ENCODE measurements at regions not wholly inside any gene's neighbourhood (a gene's known extent, or its start where the extent isn't known, plus 50 kb on each side); places are given as distances from the start of the nearest gene placed in this dataset.

DNA sequence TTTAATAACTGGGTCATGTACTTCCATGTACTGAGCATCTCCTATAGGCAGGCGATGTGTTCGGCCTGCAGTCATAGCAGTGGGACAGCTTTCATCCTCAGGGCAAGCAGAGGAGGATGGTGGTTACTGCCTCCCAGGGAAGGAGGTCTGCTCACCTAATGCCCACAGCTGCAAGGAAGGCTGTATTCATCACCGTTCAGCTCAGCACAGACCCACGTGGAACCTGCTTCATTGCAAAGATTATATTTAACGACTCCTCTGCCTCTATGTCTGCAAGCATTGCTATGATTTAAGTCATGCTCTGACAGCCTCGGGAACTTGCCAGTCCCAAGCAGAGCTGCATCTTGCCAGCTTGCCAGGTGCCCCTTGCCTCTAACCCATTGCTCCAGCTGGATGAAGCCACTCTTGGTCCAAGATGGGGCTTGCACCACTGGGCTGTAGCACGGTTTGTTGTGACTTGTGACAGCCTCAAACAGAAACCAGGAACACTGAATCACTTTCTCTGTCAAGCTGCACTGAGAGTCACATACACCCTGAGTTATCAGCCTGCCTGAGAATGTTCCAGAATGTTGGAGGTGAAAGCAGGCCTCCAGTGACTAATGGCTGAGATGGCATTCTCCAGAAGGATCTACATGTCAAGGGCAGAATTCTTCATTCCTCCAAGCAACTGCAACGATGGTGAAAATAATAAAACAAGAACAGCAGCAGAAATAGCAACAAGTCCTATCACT, 651.1 kb upstream of the ID2 start:
- WGBS, 2 donors (ENCODE audit: extremely low coverage in 2 of 2, insufficient read length in 2 of 2, insufficient replicate concordance in 1 of 2) = no CpG with 5 or more reads among the region's 8 CpGs

DNA sequence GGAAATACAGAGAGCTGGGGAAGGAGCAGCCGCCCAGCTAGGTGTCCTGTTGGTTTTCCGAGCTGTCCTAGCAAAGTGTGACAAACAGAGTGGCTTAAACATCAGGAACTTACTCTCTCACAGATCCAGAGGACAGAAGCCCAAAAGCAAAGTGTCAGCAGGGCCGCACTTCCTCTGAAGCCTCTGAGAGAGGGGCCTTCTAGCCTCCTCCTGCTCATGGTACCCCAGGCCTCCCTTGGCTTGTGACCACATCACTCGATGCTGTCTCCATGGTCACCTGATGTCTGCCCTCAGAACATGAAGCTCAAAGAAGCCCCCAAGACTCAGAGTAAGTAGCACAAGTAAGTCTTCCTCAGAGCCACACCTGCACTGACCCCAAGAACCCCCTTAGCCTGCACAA, 650.5 kb upstream of the ID2 start:
- Histone ChIP-seq H2BK15ac (ENCODE audit: low read length) (no peak overlapping the region), H3K79me1 (ENCODE audit: low read depth, low read length) (no peaks in the 10 kb centered on the region), H3K23ac (ENCODE audit: low read depth, low read length, poor library complexity) (no peak overlapping the region), H3K27ac (replicated peaks; ENCODE audit: low read length) (no peak overlapping the region), H2BK5ac (ENCODE audit: low read length) (no peak overlapping the region), H4K8ac (ENCODE audit: low read depth, low read length) (no peak overlapping the region), H3K36me3 (replicated peaks in 1 of 2; ENCODE audit: control insufficient read depth in 2 of 2, insufficient read depth in 2 of 2, low read length in 2 of 2) (no peaks in the 10 kb centered on the region), H2BK12ac (ENCODE audit: low read length) (no peak overlapping the region), H2BK120ac (ENCODE audit: low read depth, low read length) (no peak overlapping the region), H3K4ac (ENCODE audit: low read length) (no peak overlapping the region), H3K4me3 (ENCODE audit: low read length in 2 of 2) (no peak overlapping the region), H3K14ac (ENCODE audit: low read length) (no peak overlapping the region), H3K4me2 (ENCODE audit: insufficient read depth, low read length, poor library complexity, severe bottlenecking) (no peak overlapping the region), H3K9ac (ENCODE audit: low read depth, low read length, poor library complexity) (no peak overlapping the region), H4K91ac (ENCODE audit: low read depth, low read length, poor library complexity) (no peak overlapping the region), H3K18ac (ENCODE audit: low read length) (no peak overlapping the region), H2AK5ac (ENCODE audit: low read depth, low read length) (no peak overlapping the region), H3K27me3 (ENCODE audit: control insufficient read depth in 3 of 3, insufficient read depth in 3 of 3, low read depth in 1 of 3, low read length in 3 of 3) (no peaks in the 10 kb centered on the region), H2AFZ (ENCODE audit: low read length) (no peak overlapping the region), H3K4me1 (ENCODE audit: control insufficient read depth in 2 of 2, insufficient read depth in 1 of 2, low read depth in 1 of 2, low read length in 2 of 2) (peaks cover 0 to 9% of the 10 kb centered on the region in 2 donors), H3K9me3 (replicated peaks in 1 of 2; ENCODE audit: control insufficient read depth in 2 of 2, insufficient read depth in 1 of 2, low read depth in 1 of 2, low read length in 2 of 2) (no peaks in the 10 kb centered on the region)
- DNase-seq (ENCODE audit: low spot score) = no peak
- no CpG with 5 or more reads among the region's 4 CpGs for WGBS, 2 donors (ENCODE audit: extremely low coverage in 2 of 2, insufficient read length in 2 of 2, insufficient replicate concordance in 1 of 2)

More for the DNA sequence above, 651.1 kb upstream of the ID2 start:
- Histone ChIP-seq H2BK15ac (ENCODE audit: low read length) (peak overlapping the region; percentile 25), H3K23ac (ENCODE audit: low read depth, low read length, poor library complexity) (no peak overlapping the region), H4K91ac (ENCODE audit: low read depth, low read length, poor library complexity) (no peak overlapping the region), H2AK5ac (ENCODE audit: low read depth, low read length) (peak overlapping the region; percentile 11), H3K27me3 (ENCODE audit: control insufficient read depth in 3 of 3, insufficient read depth in 3 of 3, low read depth in 1 of 3, low read length in 3 of 3) (no peaks in the 10 kb centered on the region), H3K79me1 (ENCODE audit: low read depth, low read length) (no peaks in the 10 kb centered on the region), H3K14ac (ENCODE audit: low read length) (no peak overlapping the region), H3K4me2 (ENCODE audit: insufficient read depth, low read length, poor library complexity, severe bottlenecking) (no peak overlapping the region), H3K4me1 (ENCODE audit: control insufficient read depth in 2 of 2, insufficient read depth in 1 of 2, low read depth in 1 of 2, low read length in 2 of 2) (peaks cover 0 to 10% of the 10 kb centered on the region in 2 donors), H3K36me3 (replicated peaks in 1 of 2; ENCODE audit: control insufficient read depth in 2 of 2, insufficient read depth in 2 of 2, low read length in 2 of 2) (no peaks in the 10 kb centered on the region), H3K27ac (replicated peaks; ENCODE audit: low read length) (no peak overlapping the region), H4K8ac (ENCODE audit: low read depth, low read length) (no peak overlapping the region), H2BK12ac (ENCODE audit: low read length) (no peak overlapping the region), H3K4ac (ENCODE audit: low read length) (no peak overlapping the region), H3K9ac (ENCODE audit: low read depth, low read length, poor library complexity) (no peak overlapping the region), H2BK120ac (ENCODE audit: low read depth, low read length) (no peak overlapping the region), H3K9me3 (replicated peaks in 1 of 2; ENCODE audit: control insufficient read depth in 2 of 2, insufficient read depth in 1 of 2, low read depth in 1 of 2, low read length in 2 of 2) (peaks cover 0 to 3% of the 10 kb centered on the region in 2 donors), H3K18ac (ENCODE audit: low read length) (no peak overlapping the region), H2AFZ (ENCODE audit: low read length) (no peak overlapping the region), H2BK5ac (ENCODE audit: low read length) (no peak overlapping the region), H3K4me3 (ENCODE audit: low read length in 2 of 2) (no peak overlapping the region)
- no peak for DNase-seq (ENCODE audit: low spot score)

DNA sequence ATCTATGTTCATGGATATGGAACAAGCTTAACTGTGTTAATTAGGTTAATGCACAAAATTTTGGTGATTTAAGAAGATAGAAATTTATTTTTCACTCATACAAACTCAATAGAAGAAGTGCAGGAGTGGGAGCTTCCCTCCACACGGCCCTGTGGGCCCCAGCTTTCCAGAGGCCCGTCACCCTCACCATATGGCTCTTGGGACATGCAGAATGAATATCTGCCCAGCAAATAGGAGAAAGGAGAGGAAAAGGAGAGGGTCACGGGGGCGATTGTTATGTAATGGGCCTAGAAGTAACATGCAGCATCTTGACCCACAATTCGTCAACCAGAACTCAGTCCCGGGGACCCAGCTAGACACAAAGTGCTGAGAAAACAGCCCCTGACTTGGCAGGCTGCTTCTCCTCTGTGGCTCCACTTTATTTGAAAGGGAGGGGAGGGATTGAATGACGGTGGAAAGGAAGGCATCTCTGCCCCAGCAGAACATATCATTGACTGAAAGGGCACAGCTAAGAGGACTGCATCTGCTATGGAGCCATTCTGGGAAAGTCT, 648.2 kb upstream of the ID2 start:
- peaks cover 0 to 11% of the 10 kb centered on the region in 2 donors for H3K4me1 ChIP-seq (ENCODE audit: control insufficient read depth in 2 of 2, insufficient read depth in 1 of 2, low read depth in 1 of 2, low read length in 2 of 2)
- WGBS, 2 donors (ENCODE audit: extremely low coverage in 2 of 2, insufficient read length in 2 of 2, insufficient replicate concordance in 1 of 2) = no CpG with 5 or more reads among the region's 7 CpGs
- no peak for DNase-seq (ENCODE audit: low spot score)

DNA sequence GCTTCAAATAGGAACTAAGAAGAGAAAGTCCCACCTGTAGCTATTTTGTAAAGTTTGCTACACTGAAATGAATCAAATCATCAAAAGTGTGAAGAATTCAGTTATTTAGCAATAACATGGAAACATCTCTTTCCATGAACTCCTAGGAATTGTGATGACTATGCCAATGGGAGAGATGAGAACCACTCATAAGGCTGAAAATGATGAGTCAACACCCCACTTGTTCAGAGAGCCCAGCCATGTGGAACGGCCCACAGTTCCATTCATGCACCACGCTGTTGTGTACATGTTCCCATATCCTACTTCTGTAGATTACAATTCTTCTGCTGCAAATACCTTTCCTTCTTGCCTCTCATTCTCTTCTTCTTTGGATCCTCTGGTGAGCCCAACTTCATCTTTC, 645.5 kb upstream of the ID2 start:
- Histone ChIP-seq H3K4ac (ENCODE audit: low read length) (no peak overlapping the region), H2BK120ac (ENCODE audit: low read depth, low read length) (no peak overlapping the region), H4K91ac (ENCODE audit: low read depth, low read length, poor library complexity) (no peak overlapping the region), H3K18ac (ENCODE audit: low read length) (no peak overlapping the region), H2BK5ac (ENCODE audit: low read length) (no peak overlapping the region), H3K36me3 (replicated peaks in 1 of 2; ENCODE audit: control insufficient read depth in 2 of 2, insufficient read depth in 2 of 2, low read length in 2 of 2) (no peaks in the 10 kb centered on the region), H3K4me3 (ENCODE audit: low read length in 2 of 2) (no peak overlapping the region), H2BK12ac (ENCODE audit: low read length) (no peak overlapping the region), H3K14ac (ENCODE audit: low read length) (no peak overlapping the region), H4K8ac (ENCODE audit: low read depth, low read length) (no peak overlapping the region), H2AK5ac (ENCODE audit: low read depth, low read length) (no peak overlapping the region), H3K4me1 (ENCODE audit: control insufficient read depth in 2 of 2, insufficient read depth in 1 of 2, low read depth in 1 of 2, low read length in 2 of 2) (peaks cover 0 to 6% of the 10 kb centered on the region in 2 donors), H3K27ac (replicated peaks; ENCODE audit: low read length) (no peak overlapping the region), H3K4me2 (ENCODE audit: insufficient read depth, low read length, poor library complexity, severe bottlenecking) (no peak overlapping the region), H3K27me3 (ENCODE audit: control insufficient read depth in 3 of 3, insufficient read depth in 3 of 3, low read depth in 1 of 3, low read length in 3 of 3) (no peaks in the 10 kb centered on the region), H3K9me3 (replicated peaks in 1 of 2; ENCODE audit: control insufficient read depth in 2 of 2, insufficient read depth in 1 of 2, low read depth in 1 of 2, low read length in 2 of 2) (no peaks in the 10 kb centered on the region), H3K23ac (ENCODE audit: low read depth, low read length, poor library complexity) (no peak overlapping the region), H2AFZ (ENCODE audit: low read length) (no peak overlapping the region), H3K79me1 (ENCODE audit: low read depth, low read length) (no peaks in the 10 kb centered on the region), H3K9ac (ENCODE audit: low read depth, low read length, poor library complexity) (no peak overlapping the region), H2BK15ac (ENCODE audit: low read length) (no peak overlapping the region)
- WGBS, 2 donors (ENCODE audit: extremely low coverage in 2 of 2, insufficient read length in 2 of 2, insufficient replicate concordance in 1 of 2) = no CpG with 5 or more reads among the region's 2 CpGs
- no peak for DNase-seq (ENCODE audit: low spot score)

More for the DNA sequence above, 648.2 kb upstream of the ID2 start:
- H3K4me2 ChIP-seq (ENCODE audit: insufficient read depth, low read length, poor library complexity, severe bottlenecking) = no peak overlapping the region
- no peak overlapping the region for H3K4ac ChIP-seq (ENCODE audit: low read length)
- no peak overlapping the region for H3K27ac ChIP-seq (replicated peaks; ENCODE audit: low read length)
- no peak overlapping the region for H2BK12ac ChIP-seq (ENCODE audit: low read length)
- H3K9me3 ChIP-seq (replicated peaks in 1 of 2; ENCODE audit: control insufficient read depth in 2 of 2, insufficient read depth in 1 of 2, low read depth in 1 of 2, low read length in 2 of 2) = no peaks in the 10 kb centered on the region
- H2BK120ac ChIP-seq (ENCODE audit: low read depth, low read length) = no peak overlapping the region
- no peak overlapping the region for H3K23ac ChIP-seq (ENCODE audit: low read depth, low read length, poor library complexity)
- no peak overlapping the region for H2AK5ac ChIP-seq (ENCODE audit: low read depth, low read length)
- no peaks in the 10 kb centered on the region for H3K27me3 ChIP-seq (ENCODE audit: control insufficient read depth in 3 of 3, insufficient read depth in 3 of 3, low read depth in 1 of 3, low read length in 3 of 3)
- H2BK15ac ChIP-seq (ENCODE audit: low read length) = no peak overlapping the region
- H3K9ac ChIP-seq (ENCODE audit: low read depth, low read length, poor library complexity) = no peak overlapping the region
- no peak overlapping the region for H3K14ac ChIP-seq (ENCODE audit: low read length)
- H3K4me3 ChIP-seq (ENCODE audit: low read length in 2 of 2) = no peak overlapping the region
- no peak overlapping the region for H4K91ac ChIP-seq (ENCODE audit: low read depth, low read length, poor library complexity)
- H3K79me1 ChIP-seq (ENCODE audit: low read depth, low read length) = no peaks in the 10 kb centered on the region
- H3K36me3 ChIP-seq (replicated peaks in 1 of 2; ENCODE audit: control insufficient read depth in 2 of 2, insufficient read depth in 2 of 2, low read length in 2 of 2) = no peaks in the 10 kb centered on the region
- no peak overlapping the region for H2BK5ac ChIP-seq (ENCODE audit: low read length)
- no peak overlapping the region for H4K8ac ChIP-seq (ENCODE audit: low read depth, low read length)
- peak overlapping the region; percentile 62 for H2AFZ ChIP-seq (ENCODE audit: low read length)
- H3K18ac ChIP-seq (ENCODE audit: low read length) = no peak overlapping the region

Data from neuronal stem cell (in vitro differentiated cells).